GM18873 (cell line): ENCODE measurements at regions not wholly inside any gene's neighbourhood (a gene's known extent, or its start where the extent isn't known, plus 50 kb on each side); places are given as distances from the start of the nearest gene placed in this dataset.
"Not testable (repeated sequence)": the region's sequence is repeated elsewhere in the genome, so short reads cannot be mapped to it uniquely, and the experiment has no call there.

Source experiments
- ATAC-seq: cut with Tn5 transposase; IDR thresholded peaks from one replicate; pipeline ENCODE4 v1.9.1; 2021; ENCODE audit warnings: mild to moderate bottlenecking, moderate library complexity, moderate number of reproducible peaks; ENCODE audit not compliant: unreplicated experiment, low FRiP score

DNA sequence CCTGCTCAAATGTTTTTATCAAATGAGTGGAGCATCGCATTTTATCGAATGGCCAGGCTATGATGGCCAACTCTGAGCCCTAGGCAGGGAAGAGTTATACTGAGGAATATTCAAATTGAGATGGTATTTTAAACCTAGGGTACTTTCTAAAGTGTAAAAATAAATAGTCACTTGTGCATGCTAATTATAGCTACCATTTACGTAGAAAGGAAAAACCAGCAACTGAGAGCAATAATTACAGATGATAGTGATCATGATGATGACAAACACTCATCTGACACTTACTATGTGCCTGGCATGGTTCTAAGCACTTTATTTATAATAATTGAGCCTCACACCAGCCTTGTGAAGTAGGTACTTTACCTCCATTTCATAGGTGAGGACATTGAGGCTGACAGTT is 455.7 kb downstream of the CD83 start:
- ATAC-seq: no peak

DNA sequence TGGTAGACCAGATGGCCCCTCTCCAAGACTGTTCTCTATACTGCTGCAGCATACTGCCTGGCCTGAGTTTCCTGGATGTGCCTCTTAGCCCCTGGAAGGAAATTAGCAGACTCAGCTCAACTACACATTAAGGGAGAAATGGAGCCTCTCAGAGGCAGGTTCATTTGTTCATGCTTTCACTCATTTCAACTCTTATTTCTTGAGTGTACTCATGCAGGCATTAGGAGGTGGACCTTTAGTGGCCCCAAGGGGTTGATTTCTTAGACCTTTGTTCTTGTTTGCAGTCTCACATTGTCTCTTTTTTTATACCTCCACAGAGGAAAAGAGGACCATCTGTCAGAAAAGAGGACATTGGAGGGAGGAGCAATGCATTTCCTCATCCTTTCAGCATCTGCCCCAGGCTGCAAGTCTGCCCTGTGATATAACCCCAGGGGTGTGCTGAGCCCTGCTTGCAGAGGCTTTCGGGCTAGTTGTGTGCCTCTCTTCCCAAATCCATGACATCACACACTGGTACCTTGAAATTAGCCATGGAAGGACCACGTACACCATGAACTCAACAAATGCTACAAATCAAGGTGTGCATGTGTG is 456.2 kb downstream of the CD83 start:
- no peak for ATAC-seq

DNA sequence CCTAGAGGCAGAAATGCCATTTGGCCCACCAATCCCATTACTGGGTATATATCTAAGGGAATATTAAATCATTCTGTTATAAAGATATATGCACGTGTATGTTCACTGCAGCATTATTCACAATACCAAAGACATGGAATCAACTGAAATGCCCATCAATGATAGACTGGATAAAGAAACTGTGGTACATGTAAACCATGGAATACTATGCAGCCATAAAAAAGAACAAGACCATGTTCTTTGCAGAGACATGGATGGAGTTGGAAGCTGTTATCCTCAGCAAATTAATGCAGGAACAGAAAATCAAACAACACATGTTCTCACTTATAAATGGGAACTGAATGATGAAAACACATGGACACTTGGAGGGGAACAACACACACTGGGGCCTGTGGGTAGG is 458.4 kb downstream of the CD83 start:
- no peak for ATAC-seq

DNA sequence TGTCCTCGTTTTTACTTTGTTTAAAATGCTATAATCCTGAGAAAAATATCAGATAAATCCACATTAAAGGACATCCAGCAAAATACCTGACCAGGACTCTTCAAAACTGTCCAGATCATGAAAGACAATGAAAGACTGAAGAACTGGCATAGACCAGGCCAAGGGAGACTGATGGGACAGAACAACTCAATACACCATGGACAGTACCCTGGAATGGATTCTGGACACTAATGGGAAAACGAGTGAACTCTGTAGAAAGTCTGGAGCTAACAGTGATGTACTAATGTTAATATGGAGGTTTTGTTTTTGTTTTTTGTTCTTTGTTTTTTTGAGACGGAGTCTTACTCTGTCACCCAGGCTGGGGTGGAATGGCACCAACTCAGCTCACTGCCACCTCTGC is 461.4 kb downstream of the CD83 start:
- no peak for ATAC-seq

DNA sequence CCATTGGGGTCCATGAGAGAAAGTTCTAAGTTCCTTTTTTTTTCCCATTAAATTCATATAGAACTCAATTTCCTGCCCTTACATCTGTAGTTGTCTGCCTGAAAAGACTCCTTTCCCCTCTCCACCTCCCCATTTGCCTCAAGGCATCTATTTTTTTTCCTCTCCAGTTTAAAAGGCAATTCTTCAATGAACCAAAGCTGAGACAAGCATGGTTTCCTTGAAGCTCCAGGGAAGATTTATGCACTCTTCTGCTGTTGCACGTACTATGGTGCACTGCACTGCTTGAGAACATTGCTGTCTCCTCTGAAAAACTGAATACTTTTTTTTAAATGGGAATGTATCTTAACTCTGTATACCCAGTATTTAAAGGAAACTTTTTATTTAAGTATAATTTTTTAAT is 465.2 kb downstream of the CD83 start:
- ATAC-seq: no peak

DNA sequence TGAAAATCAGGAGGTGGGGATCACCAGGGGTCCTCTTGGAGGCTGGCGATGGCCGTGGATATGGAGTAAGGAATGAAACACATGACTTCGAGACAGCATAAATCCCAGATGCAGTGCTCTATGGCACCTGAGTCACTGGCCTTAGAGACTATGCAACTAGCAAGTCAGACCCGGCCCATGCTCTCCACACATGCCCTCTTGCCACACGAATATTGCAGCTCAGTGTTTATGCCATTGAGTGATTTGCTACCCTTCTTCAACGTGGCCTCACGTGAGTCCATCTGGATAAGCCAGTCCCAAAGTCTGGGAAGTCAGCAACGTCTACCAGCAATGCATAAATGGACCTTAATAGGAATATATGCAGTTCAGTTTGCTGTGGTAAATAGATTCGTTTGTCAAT is 466.3 kb downstream of the CD83 start:
- ATAC-seq: no peak

DNA sequence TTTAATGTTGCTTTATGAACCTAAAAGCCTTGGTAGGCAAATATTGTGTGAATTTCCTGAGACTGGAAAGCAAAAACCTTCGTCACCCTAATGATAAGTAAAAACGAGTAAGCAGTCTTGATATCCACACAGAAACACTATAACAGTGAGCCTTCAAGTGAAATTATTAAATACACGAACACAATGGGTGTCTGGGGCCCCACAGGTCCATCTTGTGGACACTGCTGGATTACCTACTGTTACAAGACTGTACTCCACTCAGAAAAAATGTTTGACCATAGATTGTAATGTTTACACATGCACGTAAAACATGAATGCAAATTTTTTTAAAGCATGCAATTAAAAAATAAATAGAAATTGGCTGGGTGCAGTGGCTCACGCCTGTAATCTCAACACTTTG is 466.9 kb downstream of the CD83 start:
- no peak for ATAC-seq

DNA sequence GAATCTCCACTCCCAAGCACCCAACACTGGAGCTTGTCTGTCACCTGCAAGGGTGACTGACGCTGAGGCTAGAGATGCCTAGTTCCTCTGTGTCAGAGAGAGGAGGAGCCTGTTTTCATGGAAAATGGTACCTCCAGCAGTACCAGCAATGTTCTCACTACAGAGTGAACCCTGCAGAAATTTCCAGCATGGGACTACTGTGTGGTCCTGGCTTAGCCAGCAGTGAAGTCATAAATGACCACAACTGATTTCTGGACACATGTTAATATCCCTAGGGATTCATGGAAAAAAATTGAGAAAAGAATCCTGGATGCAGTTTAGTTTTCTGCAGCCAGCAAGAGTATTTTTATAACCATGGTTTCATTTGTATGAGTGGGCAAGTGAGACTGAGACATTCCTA is 468.1 kb downstream of the CD83 start:
- ATAC-seq: no peak

DNA sequence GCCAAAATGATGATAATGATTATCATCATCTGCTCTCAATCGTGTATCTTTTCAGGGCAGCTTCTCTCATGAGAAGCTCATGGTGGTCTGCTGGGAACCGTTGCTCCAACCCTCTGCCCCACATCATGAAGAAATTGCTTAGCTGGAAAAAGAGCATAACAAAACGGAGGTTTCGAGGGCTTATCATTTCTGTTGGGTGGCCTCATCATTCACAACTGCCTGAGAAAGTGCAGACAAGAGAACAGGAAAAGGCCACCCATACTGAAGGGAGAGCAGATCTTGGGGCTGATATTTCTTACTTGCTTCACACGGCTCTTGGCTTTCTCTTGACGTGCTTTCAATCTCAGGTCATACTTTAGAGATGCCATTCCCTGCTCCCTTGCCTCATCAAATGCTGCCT is 471.6 kb downstream of the CD83 start:
- ATAC-seq: no peak

DNA sequence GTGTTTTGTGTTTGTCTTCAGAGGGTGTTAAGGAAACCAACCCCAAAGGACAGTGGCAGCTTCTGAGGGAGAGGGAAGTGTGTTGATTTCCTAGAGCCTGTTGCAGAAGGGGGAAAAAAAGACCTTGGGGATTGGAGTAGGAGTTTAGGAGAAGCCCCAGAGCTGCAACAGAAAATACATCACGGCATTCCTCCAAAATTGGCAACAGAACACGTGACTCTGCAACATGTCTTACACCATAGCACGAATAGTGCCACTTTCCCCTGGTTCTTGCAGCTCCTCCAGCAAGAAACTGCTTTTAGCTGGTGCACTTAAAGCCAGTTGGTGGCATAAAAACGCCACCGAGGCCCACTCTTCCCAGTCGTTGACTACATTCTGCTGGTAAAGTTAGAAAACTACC is 473.0 kb downstream of the CD83 start:
- ATAC-seq: no peak

DNA sequence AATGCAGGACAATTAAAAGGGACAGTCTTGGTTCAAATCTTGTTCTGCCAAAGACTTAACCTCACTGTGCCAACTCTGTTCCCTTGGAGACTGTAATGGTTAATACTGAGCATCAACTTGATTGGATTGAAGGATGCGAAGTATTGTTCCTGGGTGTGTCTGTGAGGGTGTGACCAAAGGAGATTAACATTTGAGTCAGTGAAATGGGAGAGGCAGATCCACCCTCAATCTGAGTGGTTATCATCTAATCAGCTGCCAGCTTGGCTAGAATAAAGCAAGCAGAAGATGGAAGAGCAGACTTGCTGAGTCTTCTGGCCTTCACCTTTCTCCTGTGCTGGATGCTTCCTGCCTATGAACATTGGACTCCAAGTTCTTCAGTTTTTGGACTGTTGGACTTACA is 474.4 kb downstream of the CD83 start:
- ATAC-seq: no peak

DNA sequence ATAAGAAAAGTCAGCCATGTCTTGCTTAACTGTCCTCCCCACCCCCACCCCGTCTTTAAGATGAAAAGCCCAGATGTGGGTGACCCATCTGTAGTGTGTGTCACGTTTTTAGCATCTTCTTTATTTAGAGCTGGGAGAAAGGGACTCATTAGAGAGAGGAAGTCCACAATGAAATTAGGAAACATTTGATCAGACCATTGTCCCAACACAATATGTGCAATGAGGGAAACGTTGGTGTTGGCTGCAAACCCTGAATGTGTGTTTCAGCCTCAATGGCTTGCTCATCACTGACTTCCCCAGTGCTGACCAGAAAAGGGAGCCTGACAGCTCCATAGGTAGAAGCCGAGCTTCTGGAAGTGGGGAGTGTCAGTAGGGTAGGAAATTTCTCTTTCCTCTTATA is 475.7 kb downstream of the CD83 start:
- no peak for ATAC-seq

DNA sequence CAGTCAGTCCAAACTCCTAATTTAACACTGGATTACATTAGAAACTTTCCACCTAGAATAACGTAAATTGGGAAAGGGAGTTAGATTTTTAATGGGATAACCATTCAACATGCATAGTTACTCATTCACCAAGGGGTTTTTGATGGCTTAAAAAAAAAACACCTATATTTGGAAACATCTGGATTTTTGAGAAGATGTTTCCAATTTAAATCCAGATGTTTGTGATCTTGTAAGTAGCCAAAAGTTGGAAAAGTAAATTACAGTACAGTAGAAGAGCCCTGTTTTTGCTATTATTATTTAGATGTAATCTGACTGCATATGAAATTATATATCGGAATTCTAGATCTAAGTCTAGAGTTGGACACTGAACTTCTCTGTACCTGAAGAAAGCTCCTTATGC is 478.2 kb downstream of the CD83 start:
- ATAC-seq: no peak

DNA sequence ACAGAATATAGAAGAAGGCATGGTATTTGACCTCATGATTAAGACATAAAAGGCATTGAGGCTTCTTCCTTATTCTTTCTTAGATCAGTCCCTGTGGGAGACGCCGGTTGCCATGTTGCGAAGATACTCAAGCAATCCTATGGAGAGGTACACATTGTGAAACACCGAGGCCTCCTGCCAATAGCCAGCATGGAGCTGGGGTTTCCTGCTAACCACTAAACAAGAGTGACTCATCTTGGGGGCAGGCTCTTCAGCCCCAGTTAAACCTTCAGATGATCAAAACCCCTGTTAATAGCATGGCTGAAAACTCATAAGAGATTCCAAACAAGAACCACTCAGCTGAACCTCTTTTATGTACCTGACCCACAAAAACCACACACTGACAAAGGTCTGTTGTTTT is 478.8 kb downstream of the CD83 start:
- ATAC-seq: no peak

DNA sequence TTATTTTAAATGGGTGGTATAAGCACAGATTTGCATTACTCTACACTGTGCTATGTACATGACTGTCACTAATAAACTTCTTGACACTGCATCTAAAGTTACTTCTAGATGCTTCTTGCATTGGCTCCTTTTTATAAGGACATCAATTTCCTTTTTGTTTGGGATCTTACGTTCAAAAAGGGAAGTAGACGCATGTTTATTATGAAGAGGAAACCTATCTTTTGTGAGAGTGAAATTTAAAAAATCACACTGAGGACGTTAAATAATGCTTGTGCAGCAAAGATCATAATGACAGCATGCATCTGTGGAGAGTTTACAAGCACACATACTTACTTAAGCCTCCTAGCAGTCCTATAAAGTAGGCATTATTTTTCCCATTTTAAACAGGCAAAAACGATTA is 479.5 kb downstream of the CD83 start:
- no peak for ATAC-seq

DNA sequence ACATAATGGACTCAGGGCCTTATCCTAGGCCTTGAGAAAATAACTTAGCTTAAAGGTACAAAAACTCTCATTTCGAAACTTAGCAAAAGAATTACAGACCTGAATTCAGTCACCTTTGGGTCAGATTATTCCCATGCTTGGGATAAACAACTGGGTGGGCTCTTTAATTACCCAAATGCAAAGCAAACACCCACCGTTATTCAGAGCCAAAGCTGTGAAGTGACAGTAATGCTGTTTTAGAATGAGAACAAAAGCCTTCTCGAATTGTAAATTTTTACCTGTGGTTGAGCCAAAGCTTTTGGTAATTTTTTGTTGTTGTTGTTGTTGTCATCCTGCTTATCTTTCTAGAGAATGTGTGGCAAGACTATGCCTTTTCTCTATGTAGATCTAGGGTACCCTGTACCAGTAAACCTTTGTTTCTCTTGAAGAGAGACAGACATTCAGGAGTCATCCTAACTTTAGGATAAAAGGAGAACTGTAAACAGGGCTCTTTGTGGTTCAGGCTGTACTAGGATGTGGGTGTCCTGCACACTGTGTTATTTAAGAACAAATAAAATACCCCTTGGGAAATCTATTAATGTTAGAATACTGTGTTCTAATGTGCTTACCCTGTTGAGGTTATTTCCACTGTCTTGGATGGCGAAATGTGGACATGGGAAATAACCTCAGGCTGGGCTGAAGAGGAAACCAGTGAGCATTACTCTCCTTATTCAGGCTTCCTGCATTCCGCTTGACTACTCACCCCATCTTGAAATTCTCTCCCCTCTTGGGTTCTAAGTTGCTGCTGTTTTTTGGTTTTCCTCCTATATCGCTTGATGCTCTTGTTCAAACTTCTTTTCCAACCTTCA is 480.7 kb downstream of the CD83 start:
- no peak for ATAC-seq

DNA sequence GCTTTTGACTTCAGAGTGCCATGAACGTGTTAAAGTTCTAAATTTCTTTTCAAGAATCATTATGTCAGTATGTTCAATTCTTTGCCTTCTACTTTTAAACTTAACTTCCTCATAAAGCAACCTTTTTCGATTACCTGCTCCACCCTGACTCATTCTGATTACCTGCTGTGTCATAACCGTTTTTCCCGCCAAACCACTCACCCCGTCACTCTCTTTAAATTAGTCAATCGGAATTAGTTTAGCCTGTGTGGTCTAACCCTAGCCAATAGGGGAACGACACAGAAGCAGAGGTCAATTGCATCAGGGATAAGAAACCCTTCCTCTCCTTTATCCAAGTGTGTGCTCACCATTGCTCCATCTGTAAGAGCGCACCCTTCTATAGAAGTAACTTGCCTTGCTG is 482.7 kb downstream of the CD83 start:
- not testable (repeated sequence) for ATAC-seq

DNA sequence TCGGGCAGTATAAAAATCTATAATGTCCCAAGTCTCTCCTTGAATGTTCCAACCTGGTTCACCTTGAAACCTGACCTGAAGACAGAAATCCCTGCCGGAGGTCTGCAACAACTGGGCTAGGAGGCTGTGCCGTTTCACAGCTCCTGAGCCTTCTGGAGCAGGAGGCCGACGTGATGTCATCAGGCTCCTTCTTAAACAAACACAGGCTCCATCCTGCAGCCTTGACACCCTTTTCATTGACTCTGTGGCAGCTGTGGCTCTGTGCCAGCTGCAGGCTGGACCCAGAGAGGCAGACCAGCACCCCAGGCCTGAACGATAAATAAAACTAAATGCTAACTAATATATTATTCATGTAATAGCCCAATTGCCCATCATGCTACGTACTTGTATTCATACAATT is 483.9 kb downstream of the CD83 start:
- no peak for ATAC-seq

DNA sequence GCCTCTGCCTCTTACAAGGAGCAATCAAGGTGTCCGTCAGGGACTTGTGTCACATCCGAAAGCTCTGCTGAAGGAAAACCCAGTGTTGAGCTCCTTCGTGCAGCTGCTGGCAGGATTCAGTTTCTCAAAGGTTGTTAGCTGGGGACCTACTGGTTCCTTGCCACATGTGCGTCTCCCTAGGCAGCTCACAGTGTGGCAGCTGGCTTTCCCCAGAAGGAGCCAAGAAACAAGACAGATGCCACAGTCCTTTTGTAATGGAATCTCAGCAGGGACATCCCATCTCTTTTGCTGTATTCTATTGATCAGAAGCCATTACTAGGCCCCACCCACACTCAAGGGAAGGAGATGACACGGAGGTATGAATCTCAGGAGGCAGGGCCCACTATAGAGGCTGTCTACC is 488.8 kb downstream of the CD83 start:
- ATAC-seq: no peak

DNA sequence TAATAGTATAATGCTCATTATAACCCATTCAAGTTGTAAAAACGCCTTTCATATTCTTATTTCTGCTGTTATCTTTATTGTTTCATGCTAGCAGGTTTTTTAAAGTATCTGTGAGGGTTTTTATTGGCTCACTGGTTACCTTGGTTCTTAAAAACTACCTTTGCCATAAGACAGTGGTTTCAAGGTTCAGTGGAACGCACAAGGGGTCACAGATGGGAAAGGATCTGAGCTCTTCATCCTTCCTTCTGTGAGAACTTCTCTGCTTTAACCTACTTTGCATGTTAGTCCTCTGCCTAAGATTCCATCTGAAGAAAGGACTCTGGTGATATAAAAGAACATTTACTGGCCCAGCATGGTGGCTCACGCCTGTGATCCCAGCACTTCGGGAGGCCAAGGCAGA is 492.6 kb downstream of the CD83 start:
- ATAC-seq: no peak

DNA sequence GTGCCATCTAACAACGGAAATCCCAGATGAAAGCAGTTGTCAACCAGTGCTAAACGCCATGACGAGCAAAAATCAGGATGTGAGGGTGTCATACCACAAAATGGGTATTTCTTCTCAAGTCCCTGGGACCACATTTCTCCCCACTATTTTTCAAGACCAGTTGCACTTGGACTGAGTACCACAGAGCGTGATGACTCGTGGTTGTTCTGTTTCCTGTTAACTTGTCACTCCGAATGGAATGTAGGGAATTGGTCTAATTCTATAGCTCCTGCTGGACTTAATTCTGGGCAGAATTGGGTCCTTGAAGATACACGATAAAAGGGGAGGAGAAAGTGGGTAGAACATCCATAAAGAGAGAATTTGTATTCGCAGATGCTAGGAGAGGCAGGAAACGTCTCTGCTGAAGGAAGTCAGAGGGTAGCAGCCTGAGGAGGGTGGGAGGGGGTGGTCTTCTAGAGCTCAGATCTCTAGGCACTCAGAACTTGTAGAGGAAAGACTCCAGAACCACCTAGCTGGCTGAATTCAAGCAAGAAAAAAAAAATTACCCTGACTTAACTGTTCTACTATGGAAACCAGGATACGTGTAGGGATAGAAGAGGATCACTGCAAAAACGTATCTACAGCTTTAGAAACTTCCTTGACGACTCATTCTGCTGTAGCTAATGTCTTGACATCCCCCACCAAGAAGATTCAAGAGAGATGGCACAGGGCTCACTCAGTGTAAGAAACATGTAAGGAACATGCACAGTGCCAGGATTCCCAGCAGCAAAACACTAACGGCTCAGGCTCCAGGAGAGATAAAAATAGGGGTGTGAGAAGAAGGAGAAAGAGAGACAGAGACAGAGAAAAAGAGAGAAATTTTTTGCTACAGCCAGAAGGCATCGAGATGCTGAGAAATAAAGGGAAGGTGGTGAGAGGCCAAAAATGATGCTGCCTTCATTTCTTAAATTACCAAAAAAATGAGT is 494.7 kb downstream of the CD83 start:
- ATAC-seq: no peak
